GM21576 (cell line): ENCODE measurements at regions not wholly inside any gene's neighbourhood (a gene's known extent, or its start where the extent isn't known, plus 50 kb on each side); places are given as distances from the start of the nearest gene placed in this dataset.

Experiments
- ATAC-seq: cut with Tn5 transposase; IDR thresholded peaks from one replicate; pipeline ENCODE4 v1.9.1; 2021; ENCODE audit warnings: mild to moderate bottlenecking, moderate library complexity; ENCODE audit not compliant: unreplicated experiment

DNA sequence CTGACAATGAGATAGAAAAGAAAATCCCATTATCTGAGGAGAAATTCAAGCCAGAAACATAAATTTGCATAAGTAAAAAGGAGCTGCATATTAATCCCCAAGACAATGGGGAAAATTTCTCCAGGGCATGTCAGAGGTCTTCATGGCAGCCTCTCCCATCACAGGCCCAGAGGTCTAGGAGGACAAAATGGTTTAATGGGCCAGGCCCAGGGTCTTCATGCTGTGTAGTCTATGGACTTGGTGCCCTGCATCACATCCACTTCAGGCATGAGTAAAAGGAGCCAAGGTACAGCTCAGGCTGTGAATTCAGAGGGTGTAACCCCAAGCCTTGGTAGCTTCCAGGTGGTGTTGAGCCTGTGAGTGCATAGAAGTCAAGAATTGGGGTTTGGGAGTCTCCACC, 1097.2 kb upstream of the RAG2 start:
- no peak for ATAC-seq

DNA sequence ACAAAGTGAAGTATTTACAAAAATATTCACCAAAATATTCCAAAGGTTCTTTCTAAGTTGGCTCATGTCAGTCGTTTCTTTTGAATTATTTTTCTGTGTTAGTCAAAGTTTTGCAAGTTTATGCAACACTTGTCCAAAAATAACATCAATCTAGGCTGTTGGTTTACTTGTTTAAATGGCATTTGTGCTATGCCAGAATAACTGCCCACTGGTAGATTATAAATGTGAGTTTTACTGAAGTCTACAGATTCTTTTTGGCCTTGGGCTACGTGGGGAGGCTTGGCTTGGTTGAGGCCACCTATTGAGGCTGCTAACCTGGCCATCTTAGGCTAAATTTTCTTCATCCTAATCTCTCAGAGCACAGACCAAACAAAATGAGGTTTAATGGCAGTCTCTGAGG, 1091.9 kb upstream of the RAG2 start:
- ATAC-seq: no peak

DNA sequence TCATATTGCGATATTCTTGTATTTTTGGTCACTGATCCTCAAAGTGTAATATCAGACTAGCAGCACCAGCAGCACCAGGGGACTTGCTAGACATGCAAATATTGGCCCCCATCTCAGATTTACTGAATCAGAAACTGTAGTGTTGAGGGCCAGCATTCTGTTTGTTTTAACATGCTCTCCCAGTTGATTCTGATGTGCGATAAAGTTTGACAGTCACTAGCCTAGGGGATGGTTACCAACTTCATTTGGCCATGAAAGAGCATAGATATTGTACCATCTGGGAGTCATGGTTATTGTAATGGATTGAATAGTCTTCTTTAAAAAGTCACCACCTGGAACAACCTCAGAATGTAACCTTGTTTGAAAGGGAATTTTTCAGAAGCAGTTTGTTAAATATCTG, 1090.4 kb upstream of the RAG2 start:
- no peak for ATAC-seq

DNA sequence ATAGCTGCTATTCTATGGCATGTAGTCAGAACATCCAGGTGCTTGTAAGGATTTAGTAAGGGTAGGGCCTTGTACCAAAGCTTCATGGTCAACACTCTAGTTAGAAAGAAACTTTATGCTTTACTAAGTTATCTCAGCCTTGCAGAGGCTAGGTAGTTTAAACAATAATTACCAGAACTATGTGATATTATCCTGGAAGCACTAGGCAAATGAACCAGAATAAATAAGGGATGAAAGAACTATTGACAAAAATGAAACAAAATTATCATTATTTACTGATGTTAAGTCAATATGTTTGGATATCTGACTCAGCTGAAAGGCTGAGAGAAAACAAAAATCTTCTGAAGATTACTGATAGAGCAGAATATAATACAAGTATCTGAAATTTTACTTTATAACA, 1089.1 kb upstream of the RAG2 start:
- no peak for ATAC-seq

DNA sequence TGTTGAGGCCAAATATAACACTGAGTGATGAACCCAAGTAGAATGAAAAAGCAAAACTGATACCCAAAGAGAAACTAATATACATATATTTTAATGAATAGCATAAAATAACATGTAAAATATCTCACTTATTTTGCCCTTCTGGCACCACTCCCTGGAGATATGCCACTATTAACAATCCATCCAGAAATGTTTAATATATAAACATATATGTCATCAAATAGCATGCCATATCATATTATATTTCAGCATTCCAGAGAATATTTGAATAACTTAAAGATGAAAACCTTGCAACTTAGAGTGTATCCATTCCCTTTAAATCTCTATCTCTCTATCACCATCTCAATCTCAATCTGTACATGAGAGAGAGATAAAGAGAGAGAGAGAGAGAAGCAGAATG, 1073.3 kb upstream of the RAG2 start:
- ATAC-seq: no peak

DNA sequence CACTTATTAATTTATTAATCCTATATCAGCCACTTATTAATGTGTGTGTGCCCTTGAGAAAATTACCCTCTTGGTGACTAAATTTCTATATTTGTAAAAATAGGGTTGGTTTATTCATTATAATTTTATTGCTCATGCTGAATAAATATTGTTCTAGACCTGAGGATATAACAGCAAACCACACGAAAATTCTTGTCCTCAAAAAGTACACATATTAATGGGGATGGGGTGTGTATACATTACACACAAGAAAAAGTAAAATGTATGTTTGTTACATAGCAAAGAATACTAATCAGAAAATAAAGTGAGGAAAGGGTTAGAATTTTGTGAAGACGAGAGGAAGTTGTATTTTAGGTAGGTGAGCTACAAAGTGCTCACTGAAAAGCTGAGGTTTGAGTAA, 1068.9 kb upstream of the RAG2 start:
- ATAC-seq: no peak

DNA sequence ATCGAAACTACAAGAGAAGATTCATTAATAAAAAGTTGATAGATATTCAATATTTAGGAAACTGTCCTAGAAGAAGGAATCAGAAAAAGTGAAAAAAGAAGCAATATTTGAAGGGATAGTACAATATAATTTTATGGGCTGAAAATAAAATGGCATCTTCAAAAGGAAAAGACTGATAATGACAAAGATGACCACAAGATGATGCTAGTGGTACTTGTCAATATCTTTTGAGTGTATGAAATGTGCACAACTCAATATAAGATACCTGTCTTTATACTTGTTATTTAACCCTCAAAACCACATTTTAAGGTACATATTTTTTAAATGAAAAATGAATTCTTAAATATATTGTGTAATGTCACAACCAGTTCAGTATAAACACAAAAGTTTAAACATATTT, 1059.6 kb upstream of the RAG2 start:
- no peak for ATAC-seq

DNA sequence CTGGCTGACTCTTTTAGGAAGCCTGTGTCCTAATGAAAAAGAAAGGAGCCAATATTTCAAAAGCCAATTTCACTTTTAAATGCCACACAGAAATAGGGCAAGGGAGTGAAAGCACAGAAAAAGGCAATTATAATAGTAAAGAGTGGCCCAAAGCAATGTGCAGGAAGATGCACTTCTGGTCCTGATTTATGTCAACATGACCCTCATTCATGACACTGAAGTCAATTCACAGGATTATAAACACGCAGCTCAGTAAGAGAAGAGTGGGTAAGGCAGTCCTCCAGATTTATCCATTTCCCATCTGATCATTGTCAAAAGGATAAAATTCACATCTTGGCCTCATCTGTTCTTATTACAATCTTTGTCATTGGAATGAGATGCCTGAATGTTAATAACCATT, 1049.7 kb upstream of the RAG2 start:
- no peak for ATAC-seq

DNA sequence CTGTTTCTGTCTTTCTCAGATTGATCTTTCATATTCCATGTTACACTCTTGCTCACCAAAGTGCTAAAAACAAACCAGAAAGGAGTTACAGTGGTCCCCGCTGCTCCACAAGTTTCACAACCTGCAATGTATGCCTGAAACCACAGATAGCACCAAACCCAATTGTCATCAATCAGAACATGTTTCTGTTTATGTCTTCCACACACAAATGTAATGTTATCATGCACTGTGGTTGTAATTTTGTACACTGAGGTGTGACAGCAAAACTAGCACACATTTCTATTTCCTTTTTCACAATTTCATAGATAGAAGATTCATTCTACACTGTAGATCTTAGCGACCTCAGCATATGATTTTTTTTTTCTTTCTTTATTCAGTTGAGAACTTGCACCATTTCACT, 1045.9 kb upstream of the RAG2 start:
- no peak for ATAC-seq

DNA sequence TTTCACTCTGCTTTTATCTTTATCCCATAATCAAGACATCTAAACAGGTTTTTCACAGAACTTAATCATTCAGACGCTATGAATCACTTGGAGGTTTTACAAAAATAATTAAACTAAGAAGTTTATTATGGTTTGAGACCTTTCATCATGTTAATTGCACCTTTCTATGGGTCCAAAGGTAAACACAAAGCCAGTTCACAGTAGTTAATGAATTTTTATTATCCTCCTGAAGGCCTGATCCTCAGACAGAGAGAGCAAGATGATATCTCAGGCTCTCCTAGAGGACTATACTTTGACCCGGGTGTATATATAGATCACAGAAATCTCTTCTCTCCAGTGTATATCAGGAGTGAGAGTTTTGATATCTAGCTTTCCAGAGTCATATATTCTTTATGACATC, 1044.3 kb upstream of the RAG2 start:
- no peak for ATAC-seq

DNA sequence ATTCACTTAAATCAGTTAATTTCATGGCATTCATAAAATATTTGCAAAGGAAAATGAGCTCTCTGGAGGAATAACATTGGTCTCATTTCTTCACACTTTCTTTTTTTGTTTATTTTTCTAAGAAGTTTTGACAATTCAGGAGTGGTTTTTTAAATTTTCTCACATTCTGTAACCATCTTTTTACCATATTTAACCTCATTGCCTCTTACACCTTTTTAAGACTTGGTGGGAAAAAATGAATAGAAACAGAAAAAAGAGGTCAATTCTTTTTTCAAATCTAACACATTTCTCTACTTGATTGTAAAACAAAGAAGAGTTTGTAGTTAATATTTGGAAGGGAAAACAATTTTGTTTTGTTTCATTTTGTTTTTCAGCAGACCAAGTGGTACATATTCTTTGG, 1034.7 kb upstream of the RAG2 start:
- no peak for ATAC-seq

DNA sequence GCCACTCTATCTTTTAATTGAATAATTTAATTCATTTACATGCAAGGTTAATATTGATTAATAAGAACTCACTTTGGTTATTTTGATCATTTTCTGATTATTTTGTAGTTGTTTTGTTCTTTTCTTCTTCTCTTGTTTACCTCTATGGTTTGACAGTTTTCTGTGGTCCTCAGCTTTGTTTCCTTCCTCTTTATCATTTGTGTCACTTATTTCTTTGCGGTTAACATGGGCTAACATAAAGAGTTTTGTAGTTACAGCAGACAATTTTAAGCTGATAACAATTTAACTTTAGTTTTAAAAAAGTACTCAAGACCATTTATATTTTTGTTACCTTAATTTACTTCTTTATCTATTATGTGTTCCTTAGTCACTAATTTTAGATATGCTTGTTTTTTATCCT, 1032.8 kb upstream of the RAG2 start:
- no peak for ATAC-seq

DNA sequence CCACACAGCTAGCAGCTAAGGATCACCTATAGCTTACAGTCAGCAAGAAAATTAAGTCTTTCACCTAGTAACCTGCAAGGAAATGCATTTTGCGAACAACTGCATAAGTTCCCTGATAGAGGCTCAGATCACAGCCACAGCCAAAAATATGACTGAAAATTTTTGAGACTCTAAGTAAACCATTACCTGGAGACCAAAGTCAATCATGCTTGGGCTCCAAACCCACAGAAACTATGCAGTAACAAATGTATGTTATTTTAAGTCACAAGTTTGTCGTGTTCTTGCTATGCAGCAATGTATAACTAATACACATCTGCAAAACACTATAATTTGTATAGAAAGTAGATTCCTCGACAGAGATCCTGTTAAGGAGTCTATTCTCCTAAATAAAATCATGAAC, 1025.7 kb upstream of the RAG2 start:
- ATAC-seq: no peak

DNA sequence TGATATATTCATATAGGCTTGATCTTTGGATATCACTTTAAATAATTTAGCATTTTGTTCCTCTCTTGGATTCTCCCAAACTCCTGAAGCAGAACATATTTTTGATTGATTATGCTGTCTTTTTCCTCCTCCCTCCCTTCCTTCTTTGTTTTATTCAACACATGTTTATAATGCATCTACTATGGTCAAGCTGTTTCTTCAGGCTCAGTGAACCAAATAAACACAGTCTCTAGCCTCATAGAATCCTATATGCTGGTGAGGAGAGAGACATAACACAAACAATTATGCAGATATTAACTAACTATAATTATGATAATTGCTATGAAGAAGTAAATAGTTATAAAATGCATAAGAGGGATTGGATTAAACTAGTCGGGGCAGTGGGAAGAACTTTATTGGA, 1023.6 kb upstream of the RAG2 start:
- ATAC-seq: no peak

DNA sequence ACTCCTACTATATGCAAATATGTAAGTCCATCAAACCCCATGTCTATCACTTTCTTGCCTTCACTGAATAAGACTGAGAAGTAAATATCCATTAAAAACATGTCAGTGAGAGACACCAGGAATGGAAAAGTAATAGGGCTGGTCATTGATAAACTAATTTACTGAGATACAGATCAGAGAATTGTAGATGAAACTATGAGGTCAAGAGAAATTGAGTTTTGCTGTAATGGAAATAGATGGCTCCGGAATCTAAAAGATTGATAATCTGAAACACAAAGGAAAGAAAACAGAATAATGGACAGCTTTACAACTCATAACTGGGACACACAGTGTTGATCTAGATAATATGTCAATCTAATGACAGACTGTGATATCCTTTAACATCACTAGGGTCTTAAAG, 1018.3 kb upstream of the RAG2 start:
- no peak for ATAC-seq

DNA sequence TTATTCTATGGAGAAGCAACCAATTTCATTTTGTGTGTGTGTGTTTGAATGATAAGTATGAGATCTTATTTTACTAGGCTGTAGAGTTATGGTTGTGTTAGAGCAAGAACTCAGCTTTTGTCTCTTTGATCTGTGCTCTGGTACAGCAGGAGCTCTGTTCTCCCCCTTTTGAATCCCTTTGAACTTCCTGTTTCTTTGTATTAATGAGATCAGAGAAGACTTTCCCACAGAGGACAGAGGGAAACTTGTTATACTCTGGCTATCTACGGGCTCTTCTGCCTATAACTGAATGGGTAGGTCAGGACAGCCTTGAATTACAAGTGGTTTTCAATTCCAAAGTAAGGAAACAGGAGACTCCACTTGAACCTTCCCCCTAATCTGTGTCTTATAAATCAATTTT, 1015.0 kb upstream of the RAG2 start:
- no peak for ATAC-seq

DNA sequence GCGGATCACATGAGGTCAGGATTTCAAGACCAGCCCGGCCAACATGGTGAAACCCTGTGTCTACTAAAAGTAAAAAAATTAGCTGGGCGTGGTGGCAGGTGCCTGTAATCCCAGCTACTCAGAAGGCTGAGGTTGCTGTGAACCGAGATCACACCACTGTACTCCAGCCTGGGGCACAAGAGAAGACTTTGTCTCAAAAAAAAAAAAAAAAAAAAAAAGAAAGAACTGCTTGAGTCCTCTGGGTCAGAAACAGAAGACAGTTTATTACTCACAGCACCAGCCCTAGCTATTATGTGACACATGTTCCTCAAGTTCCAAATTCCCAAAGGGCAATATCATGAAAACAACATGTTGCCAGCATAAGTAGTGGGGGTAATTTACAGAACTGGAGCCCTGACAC, 1014.1 kb upstream of the RAG2 start:
- no peak for ATAC-seq

DNA sequence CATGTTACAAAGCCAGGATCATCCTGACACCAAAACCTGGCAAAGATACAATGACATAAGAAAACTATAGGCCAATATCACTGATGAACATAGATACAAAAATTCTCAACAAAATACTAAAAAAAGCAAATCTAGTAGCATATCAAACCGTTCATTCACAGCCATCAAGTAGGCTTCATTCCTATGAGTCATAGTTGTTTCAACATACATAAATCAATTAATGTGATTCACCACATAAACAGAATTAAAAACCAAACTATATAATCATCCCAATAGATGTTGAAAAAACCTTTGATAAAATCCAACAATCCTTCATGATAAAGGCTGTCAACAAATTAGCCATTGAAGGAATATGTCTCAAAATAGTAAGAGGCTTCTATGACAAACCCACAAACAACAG, 1007.2 kb upstream of the RAG2 start:
- no peak for ATAC-seq

DNA sequence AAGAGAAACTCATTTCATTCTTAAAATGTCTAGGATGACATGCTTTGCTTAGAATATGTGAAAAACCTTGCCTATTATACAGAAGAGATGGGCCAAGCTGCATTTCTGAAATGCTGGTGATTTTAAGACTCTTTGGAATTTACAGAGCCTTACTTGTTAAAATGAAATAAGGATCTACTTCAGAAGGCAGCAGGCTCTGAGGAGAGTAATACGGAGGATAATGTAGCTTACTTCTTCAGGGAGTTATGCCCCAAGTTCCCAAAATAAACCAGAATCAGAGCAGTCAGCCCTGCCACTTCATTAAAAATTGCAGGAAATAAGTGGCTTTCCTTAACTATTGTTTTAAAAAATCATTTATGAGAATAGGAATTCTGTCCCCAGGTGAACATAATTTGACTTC, 1000.3 kb upstream of the RAG2 start:
- ATAC-seq: no peak

DNA sequence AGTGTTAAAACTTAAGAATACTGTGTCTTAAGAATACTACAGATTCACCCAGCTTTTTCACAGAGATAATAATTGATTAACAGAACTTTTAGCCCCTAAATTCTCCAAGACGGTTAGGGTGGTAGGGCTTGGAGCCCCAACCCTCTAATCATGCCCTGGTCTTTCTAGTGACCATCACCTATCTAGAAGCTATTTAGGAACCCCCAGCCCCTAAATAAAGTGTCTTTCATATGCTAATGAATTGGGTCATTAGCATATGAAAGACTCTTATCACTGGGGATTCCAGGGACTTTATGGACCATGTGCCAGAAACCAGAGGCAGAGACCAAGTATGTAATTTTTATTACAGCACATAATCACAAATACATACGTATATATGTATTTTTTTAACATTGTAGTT, 999.7 kb upstream of the RAG2 start:
- no peak for ATAC-seq

DNA sequence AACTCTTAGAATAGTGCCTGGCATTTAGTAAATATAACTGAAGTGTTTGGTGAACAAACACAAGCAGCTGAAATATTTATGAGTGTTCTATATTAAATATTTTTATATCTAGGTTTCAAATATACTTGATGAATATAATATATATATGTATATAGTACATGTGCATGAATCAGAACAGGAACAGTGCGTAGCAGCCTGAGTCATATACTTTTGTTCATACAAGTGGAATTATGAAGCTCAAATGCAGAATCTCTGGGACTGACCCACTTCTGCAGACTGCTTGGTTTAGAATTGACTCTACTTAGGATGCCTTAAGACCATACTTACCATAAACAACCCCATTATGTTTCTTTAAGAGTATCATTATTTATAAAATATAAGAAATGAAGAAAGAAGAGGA, 997.8 kb upstream of the RAG2 start:
- ATAC-seq: no peak

DNA sequence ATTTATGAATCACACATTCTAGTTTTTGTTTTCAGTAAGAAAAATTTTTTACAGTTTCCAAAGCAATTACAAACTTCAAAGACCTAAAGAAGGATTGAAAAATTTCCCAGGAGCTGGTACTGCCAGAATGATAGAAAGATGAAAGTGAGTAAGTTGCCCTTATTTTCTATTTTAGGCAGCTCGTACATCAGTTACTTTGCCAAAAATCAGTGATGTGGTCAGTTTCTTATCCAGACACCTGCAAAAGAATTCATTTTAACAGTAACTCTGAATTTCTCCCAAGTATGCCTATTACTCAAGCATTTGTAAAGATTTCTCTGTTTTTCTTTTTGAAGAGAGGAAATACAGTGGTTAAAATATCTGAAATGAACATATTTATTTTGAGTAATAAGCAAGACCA, 976.3 kb upstream of the RAG2 start:
- no peak for ATAC-seq

DNA sequence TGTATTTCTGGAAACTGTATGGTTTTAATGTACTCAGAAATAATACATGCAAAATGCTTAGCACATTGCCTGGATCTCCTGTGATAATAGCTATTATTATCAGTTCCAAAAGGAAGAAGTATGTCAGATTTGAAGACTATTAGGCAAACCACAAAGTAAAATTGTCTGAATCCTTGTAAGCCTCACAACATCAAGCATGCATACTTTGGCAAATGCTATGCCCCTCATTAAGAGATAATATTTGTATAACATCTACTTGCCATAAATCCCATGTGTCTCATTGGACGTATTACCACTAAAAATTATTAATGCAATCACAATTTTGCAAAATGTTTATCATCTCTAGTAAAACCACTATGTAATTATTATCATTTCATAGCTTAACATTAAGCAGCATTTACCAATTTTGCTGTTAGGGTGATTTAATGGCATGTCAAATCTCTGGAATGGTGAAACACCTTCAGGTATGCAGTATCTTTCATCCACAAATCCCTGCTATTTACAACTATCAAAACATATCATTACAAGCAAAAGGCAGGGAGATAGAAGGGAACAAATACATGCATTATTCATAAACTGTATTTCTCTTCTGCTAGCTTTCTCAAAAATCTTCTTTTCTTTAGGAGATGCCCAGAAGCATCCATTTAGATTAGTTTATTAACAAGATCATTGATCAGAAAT, 974.6 kb upstream of the RAG2 start:
- ATAC-seq: no peak

DNA sequence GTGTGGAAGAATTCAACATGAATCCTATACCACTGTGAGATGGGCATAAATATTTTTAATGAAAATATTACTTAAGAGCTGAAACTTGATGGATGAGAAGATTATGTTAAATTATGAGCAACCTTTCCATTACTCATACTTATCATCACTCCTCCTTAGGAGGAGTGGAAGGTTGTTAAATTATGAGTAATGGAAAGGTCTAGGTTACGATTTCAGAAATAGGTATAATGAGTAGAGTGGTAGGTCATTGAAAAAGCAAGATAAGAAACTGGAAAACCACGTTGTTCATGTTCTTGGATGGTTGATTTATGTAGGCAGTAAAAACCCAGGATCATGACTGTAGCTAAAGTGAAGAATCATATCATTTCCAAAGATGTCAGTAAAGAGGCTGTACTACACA, 973.2 kb upstream of the RAG2 start:
- no peak for ATAC-seq
